ENCODE measurements at regions not wholly inside any gene's neighbourhood (a gene's known extent, or its start where the extent isn't known, plus 50 kb on each side); places are given as distances from the start of the nearest gene placed in this dataset.

DNA sequence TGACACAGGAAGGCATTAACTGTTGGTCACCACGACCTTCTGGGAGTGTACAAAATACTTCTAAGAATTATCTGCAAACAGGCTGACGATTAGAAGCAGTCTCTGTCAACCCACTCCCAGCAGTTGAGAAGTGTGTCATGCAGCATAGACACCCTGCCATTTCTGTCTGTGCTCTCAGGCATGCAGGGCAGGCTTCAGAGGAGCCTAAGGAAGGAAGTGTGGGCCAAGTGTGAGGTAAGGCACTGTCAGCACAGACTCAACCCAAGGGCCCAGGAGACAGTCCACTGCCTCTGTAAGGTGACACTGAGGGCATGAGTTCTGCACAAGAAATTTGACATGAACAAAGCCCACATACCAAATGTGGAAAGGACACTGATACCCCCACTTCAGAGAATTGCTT, 109.0 kb upstream of the VIPR2 start:
- no peak for DNase-seq

DNA sequence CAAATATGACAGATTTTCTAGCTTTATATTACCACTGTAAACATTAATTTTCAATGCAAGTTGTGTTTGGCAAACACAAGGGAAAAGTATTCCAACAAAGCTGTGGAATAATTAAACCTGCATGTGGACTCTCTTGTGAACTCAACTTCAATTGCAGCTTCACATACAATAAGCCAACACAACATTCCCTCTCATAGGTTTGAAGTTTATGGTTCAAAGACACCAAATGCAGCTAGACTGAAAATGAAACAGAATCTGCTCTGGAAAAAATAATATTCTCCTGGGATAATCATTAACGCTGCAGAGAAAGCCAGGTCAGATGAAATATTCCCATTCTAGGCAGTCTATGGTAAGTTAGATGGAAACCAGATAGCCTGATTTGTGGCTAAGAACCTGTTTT, 105.8 kb upstream of the VIPR2 start:
- DNase-seq = no peak

DNA sequence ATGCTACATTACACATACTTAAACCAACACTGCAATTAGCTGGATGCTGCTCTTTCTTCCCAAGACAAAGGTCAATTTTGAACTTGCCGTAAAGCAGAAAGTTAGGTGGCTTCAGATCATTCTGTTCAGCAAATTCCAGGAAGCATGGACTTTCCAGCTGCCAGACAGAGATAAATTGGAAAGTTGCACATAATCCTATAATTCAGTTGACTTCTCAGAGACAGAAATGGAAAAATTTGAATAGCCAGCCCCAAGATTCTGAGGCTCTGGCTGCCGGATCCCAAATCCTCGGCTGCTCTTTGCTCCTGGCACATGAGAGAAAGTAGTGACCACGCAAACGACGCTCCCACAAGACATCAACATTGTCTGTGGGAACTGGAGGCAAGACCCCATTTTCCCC, 105.0 kb upstream of the VIPR2 start:
- no peak for DNase-seq

DNA sequence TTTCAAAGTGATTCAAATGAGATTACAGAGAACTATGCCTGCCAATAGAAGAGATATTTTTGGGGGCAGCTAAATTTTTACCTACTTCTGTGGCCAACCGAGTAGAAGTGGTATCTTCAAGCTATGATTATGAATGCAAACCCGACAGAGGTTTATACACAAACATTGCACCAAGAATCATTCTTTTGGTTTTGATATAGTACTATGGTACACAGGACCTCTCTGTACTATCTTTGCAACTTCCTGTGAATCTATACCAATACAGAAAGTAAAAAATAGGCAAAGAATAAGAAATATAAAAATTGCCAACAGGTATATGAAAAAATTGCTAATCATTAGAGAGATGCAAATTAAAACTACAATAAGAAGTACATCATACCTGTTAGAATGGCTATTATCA, 103.2 kb upstream of the VIPR2 start:
- no peak for DNase-seq

DNA sequence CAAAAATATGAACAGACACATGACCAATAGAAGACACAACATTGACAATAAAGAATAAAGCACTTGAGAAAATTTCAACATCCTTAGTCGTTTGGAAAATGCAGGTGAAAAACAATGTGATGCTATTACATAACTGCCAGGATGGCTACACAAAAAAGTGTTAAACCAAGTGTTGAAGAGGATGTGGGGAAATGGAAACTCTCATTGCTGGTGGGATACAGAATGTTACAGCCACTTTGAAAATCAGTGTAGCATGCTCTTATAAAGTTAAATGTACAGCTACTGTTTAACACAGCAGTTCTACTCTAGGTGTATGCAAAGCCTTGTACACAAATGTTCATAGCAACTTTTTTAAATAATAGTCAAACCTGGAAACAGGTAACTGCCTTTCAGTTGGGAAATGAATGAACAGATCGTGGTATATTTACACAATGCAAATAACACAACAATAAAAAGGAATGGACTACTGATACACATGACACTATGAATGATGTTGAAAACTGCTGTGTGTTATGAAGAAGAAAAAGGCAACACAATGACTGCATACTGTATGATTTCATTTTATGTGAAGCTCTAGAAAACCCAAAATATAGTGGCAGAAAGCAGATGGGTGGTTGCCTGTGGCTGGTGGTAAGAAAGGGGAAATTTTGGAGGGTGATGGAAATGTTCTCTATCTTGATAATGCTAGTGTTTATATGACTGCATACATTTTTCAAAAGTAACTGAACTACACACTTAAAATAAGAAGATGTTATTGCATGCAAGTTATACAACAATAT, 102.2 kb upstream of the VIPR2 start:
- DNase-seq = no peak

DNA sequence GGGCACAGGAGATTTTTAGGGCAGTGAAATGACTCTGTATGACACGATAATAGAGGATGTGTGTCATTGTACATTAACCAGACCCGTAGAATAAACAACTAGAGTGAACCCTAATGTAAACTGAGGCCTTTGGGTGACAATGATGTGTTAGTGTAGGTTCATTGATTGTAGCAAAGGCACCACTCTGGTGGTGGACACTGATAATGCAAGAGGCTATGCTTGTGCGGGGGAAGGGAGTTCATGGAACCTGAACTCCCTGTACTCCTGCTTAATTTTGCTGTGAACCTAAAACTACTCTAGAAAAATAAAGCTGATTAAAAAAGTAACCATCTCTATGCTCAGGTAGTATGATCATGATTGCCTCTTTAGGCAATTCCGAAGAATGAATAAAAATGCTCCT, 96.3 kb upstream of the VIPR2 start:
- no peak for DNase-seq

DNA sequence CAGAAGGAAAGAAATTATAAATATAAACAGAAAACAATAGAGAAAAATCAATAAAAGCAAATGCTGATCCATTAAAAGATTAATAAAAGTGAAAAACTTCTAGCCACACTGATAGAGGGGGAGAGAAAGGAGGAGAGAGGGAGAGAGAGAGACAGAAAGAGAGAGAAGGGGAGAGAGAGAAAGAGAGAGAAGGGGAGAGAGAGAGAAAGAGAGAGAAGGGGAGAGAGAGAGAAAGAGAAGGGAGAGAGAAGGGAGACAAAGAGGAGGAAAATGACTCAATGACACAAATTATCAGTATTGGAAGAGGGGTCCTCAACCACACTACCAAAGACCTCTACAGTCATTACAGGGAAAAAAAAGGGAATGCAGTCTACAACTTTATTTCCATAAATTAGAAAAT, 94.4 kb upstream of the VIPR2 start:
- no peak for DNase-seq

DNA sequence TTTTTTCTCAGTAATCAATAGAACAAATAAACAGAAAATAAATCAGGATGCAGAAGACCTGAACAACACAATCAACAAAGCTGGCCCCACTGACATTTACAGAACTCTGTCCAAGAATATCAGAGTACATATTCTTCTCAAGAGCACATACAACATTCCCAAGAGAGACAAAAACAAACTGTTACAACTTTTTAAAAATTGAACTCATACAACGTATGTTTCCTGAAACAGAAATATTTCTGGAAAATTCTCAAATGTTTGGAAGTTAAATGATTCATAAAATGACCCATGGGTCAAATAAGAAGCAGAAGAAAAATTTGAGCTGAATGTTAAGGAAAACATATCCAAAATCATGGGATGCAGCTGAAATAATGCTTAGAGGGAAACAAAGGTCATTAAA, 93.9 kb upstream of the VIPR2 start:
- DNase-seq = no peak

DNA sequence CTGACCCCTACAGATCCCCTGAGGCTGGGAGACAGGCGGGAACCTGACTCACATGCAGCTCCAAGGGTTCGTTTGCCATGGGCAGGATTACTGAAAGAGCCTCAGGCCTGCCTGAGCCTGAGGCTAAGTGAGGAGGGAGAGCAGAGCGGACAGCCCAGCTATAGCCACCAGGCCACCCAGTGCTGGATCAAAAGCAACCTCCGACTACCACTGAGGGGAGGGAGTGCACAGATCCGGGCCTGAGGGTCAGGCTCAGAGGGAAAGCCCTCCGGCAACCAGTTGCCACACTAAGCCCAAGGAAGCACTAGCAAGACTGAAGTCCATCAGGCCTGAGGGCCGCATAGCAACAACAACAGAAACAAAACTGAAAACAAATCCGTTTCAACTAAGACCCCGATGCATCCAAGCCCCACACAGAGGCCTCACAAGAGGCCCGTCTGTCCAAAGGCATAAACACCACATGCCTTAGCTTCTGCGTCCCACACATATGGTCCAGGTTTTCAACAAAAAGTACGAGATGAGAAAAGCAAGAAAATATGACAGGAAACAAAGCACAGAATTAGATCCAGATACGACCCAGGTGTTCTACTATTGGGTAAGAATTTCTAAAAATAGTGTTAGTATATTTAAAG, 92.5 kb upstream of the VIPR2 start:
- no peak for DNase-seq

DNA sequence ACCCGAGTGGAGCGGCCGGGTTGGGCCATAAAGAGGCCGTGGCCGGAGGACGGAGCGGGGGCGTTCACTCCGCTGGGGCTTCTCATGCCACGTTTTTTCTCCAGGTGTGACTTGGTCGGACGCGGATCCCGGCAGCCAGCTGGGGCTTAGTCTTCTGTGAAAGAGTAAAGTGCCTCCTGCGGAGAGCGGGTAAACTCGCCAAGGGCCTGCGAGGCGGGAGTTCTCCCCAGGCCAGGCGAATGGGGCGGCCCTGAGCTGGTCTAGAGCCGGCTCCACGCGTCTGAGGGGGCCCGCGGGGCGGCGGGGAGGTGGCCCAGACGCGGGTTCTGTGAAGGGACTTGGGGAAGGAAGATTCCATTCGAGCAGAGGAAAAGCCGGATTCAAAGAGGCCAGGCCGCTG, 86.3 kb upstream of the VIPR2 start:
- DNase-seq = no peak

DNA sequence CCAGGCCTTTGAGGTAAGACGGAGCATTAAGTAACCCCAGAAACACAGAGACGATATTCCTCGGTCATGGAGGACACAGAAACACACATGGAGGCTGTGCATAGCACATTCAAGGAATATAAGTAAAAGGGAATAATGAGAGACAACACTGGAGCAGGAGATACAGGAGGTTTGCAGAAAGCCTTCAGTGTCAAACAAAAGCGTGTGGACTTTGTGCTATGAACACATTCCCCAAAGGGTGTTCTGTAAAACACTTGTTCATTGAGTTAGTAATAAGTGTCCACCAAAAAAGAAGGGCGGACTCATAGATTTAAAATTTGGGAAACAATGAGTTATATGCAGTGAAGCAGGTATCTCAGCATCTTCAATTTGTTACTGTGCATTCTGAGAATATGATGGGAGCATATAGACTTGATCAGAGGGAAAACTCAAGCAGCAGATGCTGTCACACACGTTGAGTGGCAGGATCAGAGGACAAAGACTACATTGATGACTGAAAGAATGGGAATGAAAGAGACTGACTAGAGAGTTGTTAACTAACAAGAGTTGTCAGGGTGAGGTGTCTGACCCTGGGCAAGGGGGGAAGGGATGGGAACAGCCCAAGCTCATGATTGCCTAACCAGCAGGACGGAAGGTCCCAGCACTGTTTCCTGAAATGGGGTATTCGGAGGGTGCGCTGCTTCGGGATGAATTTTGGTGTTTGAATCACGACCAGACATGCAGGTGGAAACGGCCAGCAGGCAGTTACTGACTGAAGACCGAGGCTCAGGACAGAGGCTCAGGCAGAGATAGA, 85.2 kb upstream of the VIPR2 start:
- no peak for DNase-seq

DNA sequence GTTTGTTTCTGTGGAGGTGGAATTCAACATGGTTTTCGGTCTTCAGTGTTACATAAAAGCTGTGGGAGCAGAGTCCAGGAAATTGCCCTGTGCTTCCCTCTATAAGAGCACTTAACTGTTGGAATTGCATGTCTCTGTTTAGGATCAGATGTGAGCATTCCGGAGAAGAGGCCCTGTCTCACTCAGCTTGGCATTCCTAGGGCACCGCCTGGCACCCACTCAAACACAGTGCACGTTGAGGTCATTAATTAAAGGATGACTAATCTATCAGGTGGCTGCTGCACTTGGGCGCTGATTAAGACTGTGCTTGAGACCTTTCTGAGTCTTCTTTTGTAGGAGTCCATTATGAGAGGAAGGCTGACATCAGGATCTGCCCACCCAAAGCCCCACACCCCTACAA, 82.8 kb upstream of the VIPR2 start:
- no peak for DNase-seq

DNA sequence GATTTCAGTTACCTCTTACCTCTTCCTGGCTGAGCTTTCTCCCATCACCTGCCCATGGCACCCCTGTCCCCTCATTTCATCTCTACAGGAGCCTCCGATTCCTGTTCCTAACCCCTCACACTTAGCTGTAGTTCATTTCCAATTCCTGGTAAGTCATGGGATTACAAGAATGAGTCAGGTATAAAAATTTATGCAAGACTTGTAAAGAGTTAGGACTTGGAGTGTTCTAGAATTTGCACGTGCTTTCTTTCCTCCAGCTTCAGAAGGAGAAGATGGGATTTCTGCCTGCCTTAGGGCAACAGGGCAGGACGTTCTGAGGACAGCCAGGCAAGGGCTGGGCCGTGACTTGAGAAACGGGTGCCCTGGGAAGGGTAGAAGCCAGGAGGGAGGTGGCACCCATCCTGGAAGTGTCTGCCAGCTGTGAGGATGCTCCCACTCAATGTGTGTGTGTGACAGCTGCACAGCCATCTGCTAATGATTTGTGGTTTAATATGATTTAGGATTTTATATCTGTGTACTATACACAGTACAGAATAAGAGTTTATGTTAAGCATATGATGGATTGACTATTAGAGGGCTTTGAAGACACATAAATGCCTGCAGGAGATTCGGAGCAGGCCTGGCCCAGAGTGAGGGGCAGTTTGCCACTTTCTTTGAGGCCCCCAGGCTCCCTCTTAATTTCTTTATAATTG, 81.5 kb upstream of the VIPR2 start:
- DNase-seq = no peak

DNA sequence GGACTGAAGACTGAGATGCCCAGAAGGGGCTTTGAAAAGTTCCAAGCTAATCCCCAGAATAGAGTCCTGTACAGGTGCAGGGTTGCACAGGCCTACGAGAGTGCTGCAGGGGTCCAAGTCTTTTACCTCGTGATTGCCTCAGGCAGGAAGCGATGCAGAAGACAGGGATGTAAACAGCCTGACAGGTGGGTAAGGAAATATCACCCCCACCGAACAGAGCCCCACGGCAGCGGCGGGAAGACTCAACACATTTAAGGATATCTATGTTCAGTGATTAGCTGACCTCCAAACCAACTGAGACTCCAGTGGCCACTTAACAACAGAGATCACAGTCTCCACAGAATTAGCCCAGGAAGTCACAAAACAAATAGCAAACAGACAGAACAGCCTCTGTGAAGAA, 73.9 kb upstream of the VIPR2 start:
- DNase-seq = no peak

DNA sequence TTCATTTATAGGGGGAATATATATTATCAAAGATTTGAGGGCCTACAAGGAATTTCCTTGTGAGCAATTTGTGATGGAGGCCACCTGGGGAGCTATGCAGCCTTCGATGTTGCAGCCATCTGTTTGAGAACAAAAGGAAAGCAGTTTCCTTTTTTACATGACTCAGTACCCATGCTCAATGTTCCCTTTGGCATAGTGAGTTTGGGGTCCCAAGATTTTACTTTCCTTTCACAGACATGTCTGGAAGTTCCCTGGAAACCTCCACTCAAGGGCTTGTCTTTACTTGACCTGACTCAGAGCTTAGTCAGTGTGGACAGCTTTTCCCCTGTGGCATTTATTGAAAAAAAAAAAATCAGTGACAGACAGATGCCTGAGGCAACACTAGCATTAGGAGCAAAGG, 73.5 kb upstream of the VIPR2 start:
- no peak for DNase-seq

DNA sequence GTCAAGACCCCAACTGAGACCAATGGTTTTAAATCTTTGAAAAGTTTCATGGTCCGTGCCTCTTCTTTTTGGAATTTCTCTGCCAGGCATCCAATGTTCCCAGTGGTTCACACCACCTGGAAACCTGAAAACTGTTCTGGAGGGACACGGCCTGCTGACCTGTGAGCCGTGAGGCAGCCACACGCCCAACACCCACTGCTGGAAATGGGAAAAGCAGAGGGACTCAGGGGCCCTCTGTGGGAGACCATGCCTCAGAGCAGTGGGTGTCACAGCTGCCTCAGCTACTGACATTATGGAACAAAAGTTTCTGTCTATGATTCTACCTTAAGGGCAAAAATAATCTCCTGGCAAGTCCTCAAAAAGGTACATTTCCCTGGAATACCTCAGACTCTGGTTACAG, 70.4 kb upstream of the VIPR2 start:
- DNase-seq = no peak

DNA sequence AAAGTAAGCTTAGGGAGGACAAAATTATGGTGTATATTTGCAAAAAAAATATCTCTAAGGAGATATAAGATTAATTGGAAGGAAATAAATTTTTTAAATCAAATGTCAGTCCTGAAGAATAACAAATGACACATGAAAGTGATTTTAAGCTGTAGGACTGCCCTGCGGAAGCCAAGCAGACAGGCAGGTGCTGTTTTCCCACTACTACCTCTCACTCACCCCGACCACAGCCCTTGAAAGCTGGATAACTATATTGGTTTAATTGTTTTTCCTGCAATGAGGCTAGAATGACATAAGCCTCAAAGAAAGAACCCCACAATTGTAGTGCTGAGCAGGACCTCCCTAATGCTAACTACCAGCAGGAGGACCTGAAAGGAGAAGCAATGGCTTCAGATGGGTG, 68.6 kb upstream of the VIPR2 start:
- DNase-seq = no peak

DNA sequence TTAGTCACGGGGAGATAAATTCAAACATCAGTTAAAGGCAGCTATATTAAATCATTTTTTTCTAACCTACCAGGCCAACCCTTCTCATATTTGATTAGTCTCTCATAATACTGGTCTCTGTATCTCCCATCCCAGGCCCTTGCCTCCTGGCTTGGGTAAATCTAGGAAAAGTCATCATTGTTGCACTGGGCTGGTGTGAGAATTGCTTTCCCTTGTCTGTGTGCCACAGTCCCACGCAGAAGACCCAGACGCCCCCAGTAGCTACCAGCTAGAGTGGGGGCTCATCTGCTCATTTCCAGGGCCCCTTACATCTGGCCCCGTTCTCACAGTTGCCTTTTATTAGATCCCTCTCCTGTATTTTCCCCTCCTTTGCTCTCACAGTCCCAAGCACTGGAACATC, 67.6 kb upstream of the VIPR2 start:
- no peak for DNase-seq

DNA sequence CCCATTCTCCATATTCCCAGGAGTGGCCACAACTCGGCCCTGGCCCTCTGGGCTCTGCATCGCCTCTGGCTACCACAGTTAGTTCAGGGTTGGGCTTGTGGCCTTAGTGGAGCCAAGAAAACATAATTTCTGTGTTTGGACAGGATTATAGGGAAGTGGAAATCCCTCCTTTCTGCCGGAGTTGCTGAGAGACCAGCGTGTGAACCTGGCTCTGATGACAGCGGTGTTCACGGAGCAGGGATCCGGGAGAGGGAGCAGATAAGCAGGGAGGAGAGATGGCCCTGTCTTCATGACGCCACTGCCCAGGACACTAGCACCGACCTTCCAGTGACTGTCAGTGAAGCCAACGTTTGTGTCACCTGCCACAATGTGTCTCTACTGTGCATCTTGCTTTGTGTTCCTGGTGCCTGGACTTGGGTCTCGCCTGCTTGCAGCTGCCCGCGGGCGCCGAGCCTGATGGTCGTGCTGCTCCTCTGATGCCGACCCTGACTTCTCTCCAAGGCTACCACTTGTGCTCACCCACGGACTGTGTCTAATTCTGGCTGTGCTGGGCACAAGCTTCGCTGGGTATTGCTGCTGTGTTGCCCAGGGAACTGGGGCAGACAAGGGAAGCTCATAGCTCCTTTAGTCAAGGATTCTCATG, 67.0 kb upstream of the VIPR2 start:
- DNase-seq = no peak

DNA sequence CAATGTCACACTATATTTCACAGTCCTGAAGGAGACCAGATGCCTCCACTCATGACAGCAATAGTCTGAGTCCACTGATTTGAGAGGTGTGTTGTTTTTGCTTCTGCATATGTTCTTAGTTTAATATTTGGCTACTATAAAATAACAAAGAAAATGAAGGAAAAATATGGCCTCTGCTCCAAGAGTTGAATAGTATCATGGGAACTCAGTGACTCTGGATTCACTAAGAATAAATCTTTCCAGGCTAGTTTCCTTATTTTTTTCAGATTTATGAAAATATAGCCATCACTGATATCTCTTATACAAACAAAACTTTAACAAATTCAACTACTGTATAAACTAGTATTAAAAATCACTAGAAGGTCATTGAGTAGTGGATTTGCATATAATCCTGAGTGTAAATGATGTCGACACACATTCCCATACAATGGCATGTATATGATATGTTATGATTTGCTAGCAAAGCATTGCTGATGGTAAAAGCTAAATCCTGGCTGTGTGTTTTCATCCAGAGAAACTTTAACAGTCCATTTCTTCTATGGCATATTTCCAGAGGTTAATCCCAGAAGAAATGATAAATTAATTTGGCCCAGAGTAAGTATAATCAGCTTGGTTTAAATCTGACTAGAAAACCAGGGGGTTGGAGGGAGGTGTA, 66.0 kb upstream of the VIPR2 start:
- DNase-seq = no peak

DNA sequence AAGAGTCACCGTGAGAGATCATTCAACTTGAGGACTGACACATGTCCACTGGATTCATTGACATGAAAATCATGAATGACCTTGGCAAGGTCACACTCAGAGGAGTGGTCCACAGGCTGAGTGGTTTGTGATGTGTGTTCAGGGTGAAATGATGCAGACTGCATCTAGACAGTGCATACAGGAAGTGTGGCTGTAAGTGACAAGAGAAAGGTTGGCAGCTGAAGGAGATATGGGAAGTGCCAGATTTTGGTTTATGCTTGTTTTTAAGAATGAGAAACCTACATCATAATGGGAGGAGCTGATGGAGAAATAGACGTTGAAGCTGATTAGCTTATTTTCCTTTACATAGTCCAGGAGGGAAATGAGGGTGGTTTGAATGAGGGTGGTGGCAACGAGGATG, 64.8 kb upstream of the VIPR2 start:
- DNase-seq = no peak

DNA sequence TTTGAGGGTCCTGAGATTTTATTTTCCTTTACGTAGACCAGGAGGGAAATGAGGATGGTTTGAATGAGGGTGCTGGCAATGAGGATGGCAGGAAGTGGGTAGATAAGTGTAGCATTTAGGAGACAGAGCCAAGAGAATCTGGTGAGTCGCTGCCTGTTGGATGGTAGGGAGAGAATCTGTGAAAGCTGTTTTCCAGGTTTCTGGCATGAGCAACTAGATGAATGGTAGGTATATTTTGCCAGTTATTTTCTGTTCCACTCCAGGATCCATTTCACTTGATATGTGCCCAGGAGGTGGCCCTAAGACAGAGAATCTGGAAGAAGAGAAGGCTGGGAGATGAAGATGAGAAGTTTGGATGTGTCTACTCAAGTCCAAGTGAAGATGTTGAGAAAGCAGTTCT, 63.3 kb upstream of the VIPR2 start:
- DNase-seq = no peak

DNA sequence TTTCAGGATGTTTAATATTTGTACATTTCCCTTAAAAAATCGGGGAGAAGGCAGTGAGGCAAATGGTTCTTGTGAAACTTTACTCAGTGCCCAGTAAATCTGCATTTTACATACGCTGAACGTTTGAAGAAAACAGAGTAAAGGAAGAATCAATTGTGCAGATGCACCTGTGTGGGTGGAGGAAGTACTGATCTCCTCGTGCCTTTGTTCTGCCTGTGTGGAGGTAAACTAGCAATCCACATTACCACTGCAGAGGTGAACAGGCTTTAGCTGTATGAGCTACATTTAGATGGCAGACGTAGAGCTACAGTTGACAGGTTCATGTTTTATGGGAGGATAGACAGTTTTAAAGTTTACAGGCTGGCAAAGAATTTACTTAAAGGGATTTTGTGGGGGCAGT, 62.7 kb upstream of the VIPR2 start:
- DNase-seq = no peak
